Erythroblast (primary cell): ENCODE measurements at regions not wholly inside any gene's neighbourhood (a gene's known extent, or its start where the extent isn't known, plus 50 kb on each side); places are given as distances from the start of the nearest gene placed in this dataset.

ENCODE experiments used
- GATA1 ChIP-seq: IDR thresholded peaks from 2 replicates; pipeline ENCODE4 v1.6.1; 2011; ENCODE audit warnings: low read depth, mild to moderate bottlenecking, control low read depth, low read length, moderate library complexity
- POLR2A ChIP-seq: IDR thresholded peaks from 2 replicates; pipeline ENCODE4 v1.6.1; 2011; ENCODE audit warnings: mild to moderate bottlenecking, low read length

GRCh38 chr13:77980592-77980991, 62.0 kb upstream of the EDNRB start:
- TF ChIP-seq POLR2A: no peak
- no peak for TF ChIP-seq GATA1
